Posterior cingulate gyrus (tissue), 11 donors: ENCODE measurements at regions not wholly inside any gene's neighbourhood (a gene's known extent, or its start where the extent isn't known, plus 50 kb on each side); places are given as distances from the start of the nearest gene placed in this dataset.
"Not testable (repeated sequence)": the region's sequence is repeated elsewhere in the genome, so short reads cannot be mapped to it uniquely, and the experiment has no call there.

ENCODE experiments used
- DNase-seq, 10 donors: peaks; one replicate each; pipeline versions ENCODE4 v3.0.0 to v3.0.0-alpha.2; 2020 to 2021; ENCODE audit warnings: mixed read lengths in 3 of 10
- intact Hi-C: fragments of 100-400 bp; cut with DNase I; formaldehyde crosslinking; loops from one replicate; pipeline ENCODE4 v1.15.1; 2023

DNA sequence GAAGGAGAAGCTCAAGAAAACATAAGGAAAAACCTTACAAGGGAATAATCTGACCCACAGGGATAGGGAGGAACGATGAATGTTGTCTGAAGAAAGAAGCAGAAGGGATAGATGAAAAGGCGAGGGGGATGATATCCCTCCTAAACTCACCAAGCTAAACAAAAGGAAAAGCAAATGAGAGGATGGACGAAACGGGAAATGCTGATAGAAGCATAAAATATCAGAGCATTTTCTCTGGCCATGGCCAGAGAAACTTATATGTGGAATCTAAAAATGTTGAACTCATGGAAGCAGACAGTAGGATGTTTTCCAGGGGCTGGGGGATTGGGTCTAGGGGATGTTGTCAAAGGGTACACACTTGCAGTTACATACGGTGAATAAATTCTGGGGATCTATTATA lies 148.4 kb upstream of the FOXQ1 start:
- no peak for DNase-seq
- intact Hi-C loops, result no loop called here

DNA sequence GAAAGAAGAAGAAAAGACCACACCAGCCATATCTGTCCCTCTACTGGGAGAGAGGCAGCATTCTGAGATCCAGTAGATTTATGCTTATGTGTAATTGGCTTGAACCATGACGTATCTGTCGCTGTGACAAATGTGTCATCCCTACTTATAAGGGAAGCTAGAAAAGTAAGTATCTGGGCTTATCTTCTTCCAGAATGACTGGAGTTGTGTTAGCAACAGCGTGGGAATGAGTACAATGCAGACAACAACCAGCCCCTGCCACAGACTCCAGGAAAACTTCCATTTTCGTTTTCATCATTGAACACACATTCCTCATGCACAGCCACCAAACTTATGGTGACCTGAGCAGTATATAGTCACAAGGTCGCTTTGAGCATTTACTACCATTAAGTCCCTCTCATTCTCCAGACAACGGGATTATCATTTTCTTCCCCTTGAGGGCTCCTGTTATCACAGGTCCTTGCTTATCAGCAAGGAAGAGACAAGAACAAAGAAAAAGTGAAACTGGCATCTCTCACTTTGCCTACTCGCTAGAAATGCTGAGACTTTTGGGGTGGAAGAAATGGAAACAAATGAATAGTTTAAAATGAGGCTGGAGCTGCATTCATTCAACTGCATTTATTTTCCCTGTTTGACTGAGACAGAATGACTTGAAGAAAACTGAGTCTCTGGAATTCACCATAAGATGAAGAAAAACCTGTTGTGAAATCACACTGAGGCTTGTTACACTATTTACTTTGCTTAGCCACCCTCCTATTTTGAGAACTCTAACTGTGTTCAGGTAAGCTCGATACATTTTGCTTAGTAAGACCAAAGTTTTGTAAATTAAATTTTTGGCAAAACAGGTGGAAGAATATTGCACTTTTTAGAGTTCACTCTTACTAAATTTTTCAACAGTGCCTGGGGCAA lies 149.3 kb upstream of the FOXQ1 start:
- DNase-seq, result no peak
- intact Hi-C loops, result no loop called here

DNA sequence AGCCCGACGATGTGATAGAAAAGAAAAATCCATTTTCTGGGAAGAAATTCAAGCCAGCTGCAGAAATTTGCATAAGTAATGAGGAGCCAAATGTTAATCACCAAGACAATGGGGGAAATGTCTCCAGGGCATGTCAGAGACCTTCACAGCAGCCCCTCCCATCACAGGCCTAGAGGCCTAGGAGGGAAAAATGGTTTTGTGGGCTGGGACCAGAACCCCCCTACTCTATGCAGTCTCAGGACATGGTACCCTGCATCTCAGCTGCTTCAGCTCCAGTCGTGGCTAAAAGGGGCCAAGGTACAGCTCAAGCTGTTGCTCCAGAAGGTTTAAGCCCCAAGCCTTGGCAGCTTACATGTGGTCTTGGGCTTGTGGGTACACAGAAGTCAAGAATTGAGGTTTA lies 155.5 kb upstream of the FOXQ1 start:
- DNase-seq, intact Hi-C loops: not testable (repeated sequence)

DNA sequence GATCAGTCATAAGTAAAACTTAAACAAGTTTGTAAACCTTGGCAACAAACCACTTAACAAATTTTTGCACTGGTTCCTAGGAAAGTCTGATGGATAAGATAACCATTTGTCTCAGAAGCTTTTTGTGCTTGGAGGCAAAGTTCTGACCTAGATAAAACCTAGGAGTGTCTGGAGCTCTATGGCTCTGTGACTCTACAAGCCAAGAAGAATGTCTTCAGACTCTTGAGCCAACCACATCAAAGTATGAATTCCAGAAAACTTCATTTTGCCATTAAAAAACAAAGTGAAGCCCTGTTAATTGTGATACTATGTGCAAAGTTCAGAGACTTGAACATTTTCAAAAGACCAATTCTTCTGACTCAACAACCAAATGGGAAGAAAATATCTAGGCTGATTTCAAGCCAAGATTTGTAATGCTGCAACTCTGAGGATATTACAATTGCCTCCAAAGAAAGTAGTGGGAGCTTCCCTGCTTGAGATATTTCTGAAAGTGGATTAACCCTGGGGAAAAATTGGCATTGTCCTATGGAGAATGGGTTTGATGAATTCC lies 158.1 kb upstream of the FOXQ1 start:
- intact Hi-C loops, result no loop called here
- DNase-seq, result no peak

DNA sequence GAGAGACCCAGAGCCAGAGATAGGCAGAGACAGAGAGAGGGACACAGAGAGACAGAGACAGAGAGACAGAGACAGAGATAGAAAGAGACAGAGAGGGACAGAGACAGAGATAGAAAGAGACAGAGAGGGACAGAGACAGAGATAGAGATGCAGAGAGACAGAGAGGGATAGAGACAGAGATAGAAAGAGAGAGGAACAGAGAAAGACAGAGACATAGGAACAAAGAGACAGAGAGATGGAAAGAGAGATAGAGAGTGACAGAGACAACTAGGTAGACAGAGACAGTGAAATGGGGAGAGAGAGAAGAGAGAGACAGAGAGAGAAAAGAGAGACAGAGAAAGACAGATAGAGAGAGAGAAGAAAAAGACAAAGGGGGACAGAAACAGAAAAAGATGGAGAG lies 165.4 kb upstream of the FOXQ1 start:
- intact Hi-C loops, result no loop called here
- DNase-seq, result no peak

DNA sequence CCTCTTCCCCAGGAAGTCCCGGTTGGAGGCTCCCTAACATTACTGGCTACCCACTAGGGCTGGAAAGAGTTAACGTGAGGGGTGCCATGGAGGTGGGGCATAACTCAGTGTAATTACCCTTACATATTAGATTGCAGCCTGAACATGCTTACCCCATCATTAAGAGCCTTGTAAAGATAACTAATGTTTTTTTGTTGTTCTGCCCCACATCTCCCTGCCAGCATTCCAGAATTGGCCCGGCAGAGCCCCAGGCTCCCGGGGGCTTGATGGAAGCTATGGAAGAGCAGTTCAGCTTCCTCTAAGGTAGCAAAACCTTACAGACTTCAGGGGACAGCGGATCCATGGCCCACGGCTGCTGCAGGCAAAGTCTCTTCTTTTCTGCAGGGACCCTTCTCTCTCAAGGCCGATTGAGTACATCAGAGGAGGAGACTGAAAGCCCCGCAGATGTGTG lies 166.1 kb upstream of the FOXQ1 start:
- intact Hi-C loops, result no loop called here
- no peak for DNase-seq

DNA sequence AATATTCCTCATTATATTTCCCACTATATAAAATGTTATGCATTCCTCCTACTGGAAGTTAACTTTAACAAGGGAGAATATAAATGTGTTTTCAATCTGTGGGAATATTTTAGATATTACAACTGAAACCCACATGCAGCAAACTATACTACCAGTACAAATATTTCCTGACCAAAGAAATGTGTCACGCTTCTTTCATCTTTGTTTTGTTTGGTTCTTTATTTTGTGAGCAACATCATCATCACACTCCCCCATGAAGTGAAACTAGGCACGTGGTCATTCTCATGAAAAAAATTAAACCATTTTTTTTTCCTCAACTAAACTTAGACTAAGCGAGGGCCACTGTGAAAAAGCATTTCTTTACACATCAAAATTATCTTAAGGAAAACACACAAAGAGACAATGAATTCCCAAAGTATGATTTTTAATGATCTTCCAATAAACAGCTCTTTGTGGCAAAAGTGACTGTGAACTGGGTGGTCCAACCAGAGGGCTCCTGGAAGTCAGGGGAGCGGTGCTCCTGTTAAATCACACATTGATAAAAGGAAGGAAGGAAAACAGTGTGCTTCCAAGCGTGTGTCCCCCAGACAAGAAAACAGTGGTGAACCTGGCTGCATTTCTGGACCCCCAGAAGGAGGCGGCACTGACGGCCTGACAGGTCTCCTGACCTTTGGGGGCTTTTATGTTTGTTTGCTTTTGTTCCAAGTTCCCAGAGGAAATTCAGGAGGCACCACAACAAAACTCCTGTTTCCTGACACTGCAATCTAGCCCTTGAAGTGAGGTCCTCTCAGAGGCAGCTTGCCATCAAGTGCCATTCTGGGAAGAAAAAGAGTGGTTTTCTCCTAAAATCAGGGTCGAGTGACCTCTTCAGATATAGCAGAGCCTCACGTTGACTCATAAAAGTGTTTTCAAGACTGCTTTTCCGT lies 166.8 kb upstream of the FOXQ1 start:
- DNase-seq, result no peak
- intact Hi-C loops, result no loop called here

DNA sequence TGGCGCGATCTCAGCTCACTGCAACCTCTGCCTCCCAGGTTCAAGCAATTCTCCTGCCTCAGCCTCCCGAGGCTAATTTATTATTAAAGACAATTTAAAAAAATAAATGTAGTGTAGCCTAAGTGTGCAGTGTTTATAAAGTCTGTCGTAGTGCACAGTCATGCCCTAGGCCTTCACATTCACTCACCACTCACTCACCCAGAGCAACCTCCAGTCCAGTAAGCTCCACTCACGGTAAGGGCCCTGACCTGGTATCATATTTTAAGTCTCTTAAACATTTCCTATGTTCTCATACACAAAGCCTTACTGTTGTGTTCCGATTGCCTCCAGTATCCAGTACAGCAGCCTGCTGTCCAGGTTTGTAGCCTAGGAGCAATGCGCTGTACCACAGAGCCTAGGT lies 168.2 kb upstream of the FOXQ1 start:
- intact Hi-C loops, result no loop called here
- DNase-seq, result no peak

DNA sequence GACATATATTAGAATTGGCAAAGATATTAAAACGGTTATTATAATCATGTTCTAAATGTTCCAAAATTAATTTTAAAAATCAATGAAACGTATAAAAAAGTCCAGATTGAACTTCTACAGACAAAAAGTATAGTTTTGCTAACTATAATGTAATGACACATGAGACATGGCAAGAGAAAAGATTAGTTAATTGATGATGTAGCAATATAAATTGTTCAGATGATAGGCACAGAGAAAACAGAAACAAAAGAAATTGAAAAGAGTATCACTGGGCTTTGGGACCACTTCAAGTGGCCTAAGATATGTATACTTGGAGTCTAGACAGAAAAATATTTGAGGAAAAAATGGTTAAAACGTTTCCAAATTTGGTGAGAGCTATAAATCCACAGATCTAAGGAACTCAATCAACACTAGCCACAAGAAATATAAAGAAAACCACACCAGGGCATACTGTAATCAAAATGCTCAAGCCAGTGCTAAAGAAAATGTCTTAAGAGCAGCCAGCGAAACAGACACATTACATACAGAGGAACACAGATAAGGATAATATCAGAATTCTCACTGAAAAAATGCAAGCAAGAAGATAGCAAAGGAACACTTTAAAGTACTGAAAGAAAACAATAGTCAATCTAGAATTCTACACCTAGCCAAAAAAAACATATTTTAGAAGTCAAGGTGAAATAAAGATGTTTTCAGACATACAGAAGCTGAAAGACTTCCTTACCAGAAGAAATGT lies 172.6 kb upstream of the FOXQ1 start:
- DNase-seq, result no peak
- intact Hi-C loops, result no loop called here

DNA sequence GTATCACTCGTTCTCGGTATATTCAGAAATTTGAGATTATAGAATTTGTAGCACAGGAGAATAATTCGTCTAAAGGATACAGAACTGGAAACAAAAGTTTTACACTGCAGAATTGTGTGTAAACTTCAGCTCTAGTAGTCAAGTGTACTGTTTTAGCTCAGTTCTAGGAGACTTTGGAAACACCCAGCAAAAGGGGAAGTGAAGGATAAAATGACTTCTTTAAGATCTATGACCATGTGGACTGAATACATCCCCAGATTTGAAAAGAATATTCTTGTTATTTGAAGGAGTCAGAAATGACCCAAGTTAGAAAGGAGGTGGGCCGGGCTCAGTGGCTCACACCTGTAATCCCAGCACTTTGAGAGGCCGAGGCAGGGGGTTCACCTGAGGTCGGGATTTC lies 174.0 kb upstream of the FOXQ1 start:
- DNase-seq, result no peak
- intact Hi-C loops, result no loop called here

DNA sequence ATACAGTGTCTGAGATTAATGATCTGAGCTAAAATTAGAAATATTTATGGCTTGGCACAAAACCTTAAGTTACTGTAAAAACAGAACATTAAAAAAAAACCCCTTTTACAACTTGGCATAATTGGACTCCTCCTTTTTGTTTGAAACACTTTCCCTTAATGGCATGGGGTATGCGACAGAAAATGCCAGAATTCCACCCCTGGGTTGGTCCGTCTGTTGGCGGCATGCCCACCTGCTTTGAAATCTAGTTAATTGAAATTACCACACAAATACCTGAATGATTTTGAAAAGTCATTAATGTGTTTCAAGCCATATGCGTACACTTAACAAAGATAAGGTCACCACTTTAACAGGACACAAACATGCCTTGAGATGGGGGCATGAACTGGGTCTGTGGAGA lies 175.1 kb upstream of the FOXQ1 start:
- intact Hi-C loops, result no loop called here
- no peak for DNase-seq

DNA sequence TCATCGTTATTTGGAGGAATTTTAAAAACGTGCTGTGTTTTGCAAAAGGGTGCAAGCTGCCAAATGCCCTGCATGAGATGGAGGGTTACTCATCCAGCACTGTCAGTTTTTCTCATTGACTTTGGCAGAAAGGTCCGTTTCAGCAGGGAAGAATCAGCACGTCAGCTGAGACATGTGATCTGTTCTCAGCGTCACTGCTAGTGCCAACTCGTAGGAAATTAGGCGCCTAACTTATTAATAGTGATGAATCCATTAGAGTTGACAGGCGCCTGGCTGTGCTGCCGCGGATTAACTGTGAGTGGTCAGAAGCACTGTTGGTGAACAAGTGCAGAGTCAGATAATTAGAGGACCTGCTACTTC lies 175.5 kb upstream of the FOXQ1 start:
- intact Hi-C loops, result no loop called here
- peak in 4 of 10 donors; percentile 9 to 78 (median 41) for DNase-seq

DNA sequence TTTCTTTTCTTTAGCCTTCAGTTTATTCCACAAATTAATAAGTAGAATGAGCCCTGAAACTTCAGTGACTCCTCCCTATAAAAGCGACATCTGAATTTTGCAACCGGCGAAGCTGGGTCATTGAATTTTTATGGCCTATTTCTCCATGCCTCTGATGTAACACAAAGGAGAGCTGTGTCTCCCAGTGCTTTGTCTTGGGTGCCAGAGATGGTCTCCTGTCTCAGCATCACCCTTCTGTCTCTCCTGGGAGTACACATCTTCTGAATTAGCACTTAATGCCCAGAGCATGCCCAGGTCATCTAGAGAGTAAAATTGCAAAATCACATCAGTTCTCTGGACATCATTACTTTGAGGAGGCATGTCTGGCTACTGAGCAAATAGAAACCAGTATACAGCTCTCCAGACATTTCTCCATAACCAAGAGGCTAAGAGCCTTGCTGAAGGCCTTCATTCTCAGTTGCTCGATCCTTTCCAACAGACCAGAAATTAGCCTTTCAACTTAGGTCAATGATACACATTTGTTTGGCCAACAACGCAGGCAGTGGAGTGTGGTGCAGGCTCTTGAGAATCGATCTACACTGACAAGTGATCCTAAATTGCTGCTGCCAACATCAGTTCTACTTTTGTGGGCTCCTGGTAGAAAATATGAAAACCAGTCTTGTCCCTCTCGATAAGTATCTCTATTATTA lies 176.0 kb upstream of the FOXQ1 start:
- intact Hi-C loops, result no loop called here
- DNase-seq, result no peak

DNA sequence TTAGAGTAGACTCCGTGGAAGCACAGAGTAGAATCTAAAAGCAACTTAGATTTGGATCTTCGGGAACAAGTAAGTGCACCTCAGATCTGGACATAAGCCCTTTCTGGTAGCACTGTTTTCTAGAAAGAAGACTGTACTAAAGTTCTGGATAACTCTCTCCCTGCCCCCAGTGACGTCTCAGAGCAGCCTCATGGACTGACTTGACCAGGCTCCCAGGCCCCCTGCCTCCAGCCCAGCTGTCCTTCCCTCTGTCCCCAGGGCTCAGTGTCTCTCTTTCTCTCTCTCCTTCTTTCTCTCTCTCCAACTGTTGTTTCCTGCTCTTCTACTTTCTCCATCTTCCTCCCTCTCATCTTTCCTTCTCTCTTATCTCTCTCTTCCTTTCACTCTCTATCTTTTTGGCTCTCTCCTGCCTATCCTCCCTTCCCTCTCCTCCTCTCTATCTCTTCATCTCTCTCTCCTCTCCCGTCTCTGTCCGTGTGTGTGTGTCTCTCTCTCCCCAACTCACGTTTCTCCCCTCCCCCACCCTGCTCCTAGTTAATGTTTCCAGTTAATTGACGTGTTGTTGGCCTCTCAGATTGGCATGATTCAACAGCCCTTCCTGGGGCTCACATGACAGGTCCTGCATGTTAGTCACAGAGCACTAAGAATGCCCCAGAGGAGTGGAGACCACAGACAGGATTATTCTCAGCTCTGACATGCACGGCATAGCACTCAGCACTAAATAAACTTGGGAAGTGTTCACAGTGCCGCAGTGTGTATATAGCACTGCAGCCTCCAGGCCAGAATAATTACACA lies 180.4 kb upstream of the FOXQ1 start:
- intact Hi-C loops, result no loop called here
- DNase-seq, result no peak

DNA sequence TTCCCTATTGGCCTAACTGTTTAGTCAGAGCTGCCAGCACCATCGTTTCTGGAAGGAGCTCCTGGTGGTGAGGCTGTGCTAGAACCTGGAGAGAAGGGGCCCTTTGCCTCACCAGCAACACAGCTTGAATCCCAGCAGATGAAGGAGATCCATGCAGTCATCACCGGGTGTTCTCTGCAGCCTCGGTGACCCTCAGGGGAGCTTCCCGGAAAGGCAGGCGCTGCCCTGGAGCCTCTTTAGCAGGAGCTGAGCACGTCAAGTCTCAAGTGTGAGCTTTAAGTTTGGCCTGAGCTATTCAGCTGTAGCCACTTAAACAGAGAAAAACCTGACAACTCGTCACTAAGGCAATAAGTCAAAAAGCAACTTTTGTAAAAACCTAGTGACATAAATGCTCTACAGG lies 181.2 kb upstream of the FOXQ1 start:
- intact Hi-C loops, result no loop called here
- no peak for DNase-seq

DNA sequence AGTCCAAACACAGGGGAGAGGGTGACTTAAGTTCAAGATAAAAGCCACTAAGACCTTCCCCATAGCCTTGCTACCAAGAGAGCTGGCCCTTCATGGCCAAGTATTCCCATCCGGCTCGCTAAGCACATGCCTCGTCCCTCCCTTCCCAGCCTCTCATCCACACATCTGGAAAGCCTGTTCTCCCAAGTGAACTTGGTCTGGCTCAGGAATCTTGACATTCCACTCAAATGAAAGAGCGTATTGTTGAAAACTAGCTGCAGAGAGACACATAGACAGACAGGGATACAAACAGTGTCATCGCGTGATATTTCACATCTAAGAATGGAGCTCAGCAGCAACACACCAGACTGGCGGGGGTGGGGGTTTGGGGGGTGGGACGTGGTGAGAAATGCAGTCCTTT lies 182.8 kb upstream of the FOXQ1 start:
- DNase-seq, result no peak

DNA sequence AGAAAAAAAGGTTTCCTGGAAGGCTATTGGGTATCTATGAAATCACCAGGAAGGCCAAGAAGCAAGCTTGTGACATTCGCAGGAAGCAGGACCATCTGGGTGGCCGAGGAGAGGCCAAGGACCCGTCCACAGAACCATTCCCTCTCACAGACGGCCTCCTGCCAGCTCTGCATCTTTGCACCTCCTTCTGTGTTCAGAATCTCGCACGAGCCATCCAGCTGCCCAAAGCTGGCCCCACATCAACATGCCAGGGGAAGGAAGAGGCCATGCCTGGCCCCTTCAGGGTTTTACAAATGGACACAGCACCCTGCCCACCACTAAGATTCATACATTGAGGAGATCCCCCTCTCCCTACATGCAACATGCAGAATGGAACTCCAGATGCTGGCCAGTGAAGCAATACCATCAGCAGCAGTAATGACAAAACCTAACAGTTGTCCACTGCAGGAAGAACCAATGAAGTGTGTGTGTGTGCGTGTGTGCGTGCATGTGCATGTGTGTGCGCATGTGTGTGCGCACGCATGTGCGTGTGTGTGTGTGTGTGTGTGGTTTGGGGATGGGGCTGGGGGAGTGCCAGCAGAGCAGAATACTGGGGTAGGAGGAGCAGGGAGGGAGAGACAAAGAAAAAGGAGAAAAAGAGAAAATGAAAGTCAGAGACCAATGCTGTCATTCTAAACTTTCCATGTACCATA lies 184.2 kb upstream of the FOXQ1 start:
- DNase-seq, result no peak

More for the DNA sequence above, 182.8 kb upstream of the FOXQ1 start:
- intact Hi-C loops, result no loop called here

DNA sequence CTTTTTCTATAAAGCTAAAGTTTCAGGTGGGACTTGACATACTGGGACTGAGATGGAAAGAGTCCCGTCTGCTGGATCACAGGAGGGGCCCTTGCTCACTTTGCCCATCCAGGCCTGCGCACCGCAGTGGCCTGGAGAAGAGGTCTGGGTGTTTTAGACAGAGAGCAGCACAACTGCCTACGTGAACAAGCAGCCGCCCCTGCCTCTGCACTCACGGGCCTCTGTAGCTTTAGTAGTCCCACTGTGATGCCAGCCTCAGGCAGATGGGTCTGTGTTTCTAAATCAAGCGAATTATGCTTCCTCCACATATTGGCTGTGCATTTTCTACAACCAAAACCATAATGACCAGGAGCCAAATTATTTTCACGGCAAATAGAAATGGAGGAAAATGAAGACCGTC lies 184.8 kb upstream of the FOXQ1 start:
- DNase-seq, result peak in 1 of 10 donors; percentile 79
- intact Hi-C loops, result no loop called here

More for the DNA sequence above, 184.2 kb upstream of the FOXQ1 start:
- intact Hi-C loops, result no loop called here

DNA sequence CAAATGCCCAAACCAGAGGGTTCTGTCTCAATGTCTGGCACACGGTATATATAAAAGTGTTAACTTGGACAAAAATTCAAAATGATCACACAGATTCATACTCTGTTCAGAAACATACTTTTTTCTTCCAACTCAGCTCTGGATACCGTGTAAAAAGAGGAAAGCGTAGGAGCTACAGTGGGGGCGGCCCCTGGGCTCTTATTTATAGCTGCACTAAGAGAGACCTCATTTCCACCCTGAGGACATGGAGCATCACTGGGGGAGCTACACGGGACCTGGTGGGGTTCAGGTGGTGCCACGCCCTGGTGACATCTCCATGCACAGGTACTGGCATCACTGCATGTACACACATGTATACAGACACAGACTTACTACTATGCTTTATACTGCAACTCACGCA lies 185.9 kb upstream of the FOXQ1 start:
- peak in 2 of 10 donors; percentile 74 to 75 for DNase-seq
- intact Hi-C loops, result no loop called here
